MM.1S (cell line): ENCODE measurements at regions not wholly inside any gene's neighbourhood (a gene's known extent, or its start where the extent isn't known, plus 50 kb on each side); places are given as distances from the start of the nearest gene placed in this dataset.

Source experiments
- DNase-seq: peaks from one replicate; pipeline ENCODE4 v3.0.0-alpha.2; 2015
- H2AFZ ChIP-seq: fragments of 300-600 bp; sonication (generic); 2 replicates; pipeline ENCODE4 v1.6.0; 2016; ENCODE audit warnings: antibody characterized with exemption, low read length
- H3F3A ChIP-seq: fragments of 300-600 bp; sonication (generic); 2 replicates; pipeline ENCODE4 v1.6.1; 2016; ENCODE audit warnings: mild to moderate bottlenecking, antibody characterized with exemption, low read length, moderate library complexity, mixed read lengths; ENCODE audit not compliant: insufficient read depth
- H3K27ac ChIP-seq: fragments of 300-600 bp; sonication (generic); 2 replicates; pipeline ENCODE4 v1.5.1; 2016; ENCODE audit warnings: mild to moderate bottlenecking, low read length
- H3K27me3 ChIP-seq: fragments of 300-600 bp; sonication (generic); replicated peaks from 2 replicates; pipeline ENCODE4 v1.6.0; 2016; ENCODE audit warnings: low read length; ENCODE audit not compliant: insufficient read depth
- H3K36me3 ChIP-seq: fragments of 300-600 bp; sonication (generic); replicated peaks from 2 replicates; pipeline ENCODE4 v1.6.1; 2016; ENCODE audit warnings: mild to moderate bottlenecking, low read length, mixed read lengths; ENCODE audit not compliant: insufficient read depth
- H3K4me1 ChIP-seq: fragments of 300-600 bp; sonication (generic); 2 replicates; pipeline ENCODE4 v1.6.1; 2016; ENCODE audit warnings: low read length, mixed read lengths
- H3K4me2 ChIP-seq: fragments of 300-600 bp; sonication (generic); 2 replicates; pipeline ENCODE4 v1.6.0; 2016; ENCODE audit warnings: low read depth, low read length
- H3K4me3 ChIP-seq: fragments of 300-600 bp; sonication (generic); 2 replicates; pipeline ENCODE4 v1.5.1; 2016; ENCODE audit warnings: low read length, mixed read lengths
- H3K79me2 ChIP-seq: fragments of 300-600 bp; sonication (generic); 2 replicates; pipeline ENCODE4 v1.6.1; 2016; ENCODE audit warnings: mixed run types, low read length, mixed read lengths
- H3K9ac ChIP-seq: fragments of 300-600 bp; sonication (generic); 2 replicates; pipeline ENCODE4 v1.6.1; 2016; ENCODE audit warnings: low read length, mixed read lengths
- H3K9me2 ChIP-seq: fragments of 300-600 bp; sonication (generic); replicated peaks from 2 replicates; pipeline ENCODE4 v1.6.1; 2016; ENCODE audit warnings: mild to moderate bottlenecking, low read length, mixed read lengths; ENCODE audit not compliant: insufficient read depth
- H3K9me3 ChIP-seq: fragments of 300-600 bp; sonication (generic); replicated peaks from 2 replicates; pipeline ENCODE4 v1.6.1; 2016; ENCODE audit warnings: mild to moderate bottlenecking, low read length, mixed read lengths; ENCODE audit not compliant: insufficient read depth
- H4K20me1 ChIP-seq: fragments of 300-600 bp; sonication (generic); 2 replicates; pipeline ENCODE4 v1.6.1; 2016; ENCODE audit warnings: mild to moderate bottlenecking, low read length, moderate library complexity, mixed read lengths; ENCODE audit not compliant: insufficient read depth
- CTCF ChIP-seq: fragments of 300-600 bp; sonication (generic); IDR thresholded peaks from 2 replicates; pipeline ENCODE4 v1.5.1; 2016; ENCODE audit warnings: antibody characterized with exemption, low read length, mixed read lengths
- EZH2 ChIP-seq: fragments of 300-600 bp; sonication (generic); optimal IDR thresholded peaks from 2 replicates; pipeline ENCODE3; 2017; ENCODE audit warnings: low read depth, mild to moderate bottlenecking, antibody characterized with exemption, low read length, mixed read lengths
- EZH2phosphoT487 ChIP-seq: fragments of 300-600 bp; sonication (generic); IDR thresholded peaks from 2 replicates; pipeline ENCODE4 v1.6.1; 2018; ENCODE audit warnings: antibody characterized with exemption, low read length

GRCh38 chr1:30027247-30027646 lies 696.1 kb downstream of the MATN1 start:
- no peak for TF ChIP-seq EZH2phosphoT487
- TF ChIP-seq EZH2, result no peak
- TF ChIP-seq CTCF, result no peak
- H3F3A ChIP-seq, result no peaks in the 10 kb centered on the region

GRCh38 chr1:30024411-30025195 lies 698.8 kb downstream of the MATN1 start:
- DNase-seq, result no peak
- H3K4me2 ChIP-seq, result no peak overlapping the region
- no peaks in the 10 kb centered on the region for H3F3A ChIP-seq
- no peaks in the 10 kb centered on the region for H3K4me1 ChIP-seq
- no peak overlapping the region for H2AFZ ChIP-seq
- H3K36me3 ChIP-seq, result no peaks in the 10 kb centered on the region
- no peak overlapping the region for H3K27ac ChIP-seq
- TF ChIP-seq EZH2, result no peak
- TF ChIP-seq EZH2phosphoT487, result no peak
- no peak for TF ChIP-seq CTCF
- no peaks in the 10 kb centered on the region for H3K9me2 ChIP-seq
- H4K20me1 ChIP-seq, result no peaks in the 10 kb centered on the region
- H3K9me3 ChIP-seq, result no peaks in the 10 kb centered on the region
- no peak overlapping the region for H3K9ac ChIP-seq
- no peak overlapping the region for H3K4me3 ChIP-seq
- H3K79me2 ChIP-seq, result no peaks in the 10 kb centered on the region
- H3K27me3 ChIP-seq, result peaks cover 83% of the 10 kb centered on the region

More at GRCh38 chr1:30027247-30027646, 696.1 kb downstream of the MATN1 start:
- Histone ChIP-seq H2AFZ (no peak overlapping the region), H3K36me3 (no peaks in the 10 kb centered on the region), H3K9ac (no peak overlapping the region), H3K4me1 (no peaks in the 10 kb centered on the region), H3K27me3 (peaks cover 81% of the 10 kb centered on the region), H3K4me3 (no peak overlapping the region), H3K27ac (no peak overlapping the region), H3K9me2 (no peaks in the 10 kb centered on the region), H3K4me2 (no peak overlapping the region), H3K9me3 (no peaks in the 10 kb centered on the region), H3K79me2 (no peaks in the 10 kb centered on the region), H4K20me1 (no peaks in the 10 kb centered on the region)
- no peak for DNase-seq

GRCh38 chr1:30023339-30024022 lies 699.9 kb downstream of the MATN1 start:
- Histone ChIP-seq H3K9ac (no peak overlapping the region), H2AFZ (no peak overlapping the region), H3F3A (no peaks in the 10 kb centered on the region), H3K79me2 (no peaks in the 10 kb centered on the region), H4K20me1 (no peaks in the 10 kb centered on the region), H3K4me3 (no peak overlapping the region), H3K9me3 (no peaks in the 10 kb centered on the region), H3K27ac (no peak overlapping the region), H3K4me2 (no peak overlapping the region), H3K9me2 (no peaks in the 10 kb centered on the region), H3K27me3 (peaks cover 86% of the 10 kb centered on the region), H3K4me1 (no peaks in the 10 kb centered on the region), H3K36me3 (no peaks in the 10 kb centered on the region)
- TF ChIP-seq EZH2phosphoT487, result no peak
- TF ChIP-seq EZH2, result no peak
- TF ChIP-seq CTCF, result no peak
- no peak for DNase-seq
